GM12865 (cell line): ENCODE measurements at regions not wholly inside any gene's neighbourhood (a gene's known extent, or its start where the extent isn't known, plus 50 kb on each side); places are given as distances from the start of the nearest gene placed in this dataset.

Source experiments
- DNase-seq: peaks from one replicate; pipeline ENCODE4 v3.0.0; 2010; ENCODE audit warnings: low read depth
- H3K4me3 ChIP-seq: 2 replicates; pipeline ENCODE4 v1.5.1; 2011; ENCODE audit warnings: mild to moderate bottlenecking, low read depth, low read length, control low read depth
- TF ChIP-seq, protein P1 (sequence below): IDR thresholded peaks from 2 replicates; pipeline ENCODE4 v1.5.1; 2011; ENCODE audit warnings: low read length, control low read depth, low read depth, inconsistent platforms; ENCODE audit not compliant: insufficient read depth; ENCODE audit errors: missing control alignments

DNA sequence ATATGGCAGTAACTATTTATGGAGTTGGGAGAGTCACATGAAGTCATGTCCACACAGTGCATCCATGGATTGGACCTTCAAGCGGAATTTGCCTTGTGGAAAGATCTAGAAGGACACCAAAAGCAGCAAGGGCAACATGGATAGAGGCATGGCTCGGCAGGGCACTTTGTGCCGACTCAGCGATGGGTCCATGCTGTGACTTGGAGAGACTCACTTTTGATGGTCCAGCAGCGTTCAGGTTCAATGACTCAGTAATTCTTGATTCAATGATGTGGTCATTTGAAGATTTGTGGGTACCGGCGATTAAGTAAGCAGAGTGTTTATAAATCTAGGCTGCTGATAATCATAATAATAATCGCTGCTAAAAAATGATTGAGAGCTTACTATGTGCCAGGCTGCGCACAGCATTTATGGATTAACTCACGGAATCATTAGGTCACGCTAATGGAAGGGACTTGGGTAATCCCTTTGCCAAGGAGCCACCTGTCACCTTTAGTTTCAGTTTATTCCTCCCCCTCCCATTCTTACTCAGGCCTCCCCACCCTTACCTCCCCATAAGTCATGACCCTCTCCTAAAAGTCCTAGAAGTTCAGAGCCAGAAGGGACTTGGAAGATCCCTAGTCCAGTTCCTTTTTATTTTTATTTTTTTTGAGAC lies 127.5 kb upstream of the CRHR1 start:
- TF ChIP-seq, protein P1, sequence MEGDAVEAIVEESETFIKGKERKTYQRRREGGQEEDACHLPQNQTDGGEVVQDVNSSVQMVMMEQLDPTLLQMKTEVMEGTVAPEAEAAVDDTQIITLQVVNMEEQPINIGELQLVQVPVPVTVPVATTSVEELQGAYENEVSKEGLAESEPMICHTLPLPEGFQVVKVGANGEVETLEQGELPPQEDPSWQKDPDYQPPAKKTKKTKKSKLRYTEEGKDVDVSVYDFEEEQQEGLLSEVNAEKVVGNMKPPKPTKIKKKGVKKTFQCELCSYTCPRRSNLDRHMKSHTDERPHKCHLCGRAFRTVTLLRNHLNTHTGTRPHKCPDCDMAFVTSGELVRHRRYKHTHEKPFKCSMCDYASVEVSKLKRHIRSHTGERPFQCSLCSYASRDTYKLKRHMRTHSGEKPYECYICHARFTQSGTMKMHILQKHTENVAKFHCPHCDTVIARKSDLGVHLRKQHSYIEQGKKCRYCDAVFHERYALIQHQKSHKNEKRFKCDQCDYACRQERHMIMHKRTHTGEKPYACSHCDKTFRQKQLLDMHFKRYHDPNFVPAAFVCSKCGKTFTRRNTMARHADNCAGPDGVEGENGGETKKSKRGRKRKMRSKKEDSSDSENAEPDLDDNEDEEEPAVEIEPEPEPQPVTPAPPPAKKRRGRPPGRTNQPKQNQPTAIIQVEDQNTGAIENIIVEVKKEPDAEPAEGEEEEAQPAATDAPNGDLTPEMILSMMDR: no peak
- no peak overlapping the region for H3K4me3 ChIP-seq
- no peak for DNase-seq

DNA sequence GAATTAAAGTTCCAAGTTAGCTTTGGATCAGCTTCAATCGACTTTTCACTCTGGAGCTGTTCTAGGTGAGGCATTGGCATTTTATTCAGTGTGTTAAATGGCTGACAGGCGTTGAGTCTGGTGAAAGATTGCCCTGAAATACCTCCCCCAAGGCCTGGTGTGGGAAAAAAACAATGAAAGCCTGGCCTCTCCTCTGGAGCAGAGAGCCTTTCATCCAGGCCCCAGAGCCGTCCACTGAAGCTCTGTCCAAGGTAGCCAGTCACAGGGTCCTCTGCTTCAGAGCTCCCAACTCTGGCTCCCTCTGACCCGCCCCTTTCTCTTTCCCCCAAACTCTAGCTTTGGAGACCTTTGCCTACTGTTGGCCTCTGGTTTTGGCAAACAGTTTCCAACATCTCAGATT lies 123.6 kb upstream of the CRHR1 start:
- no peak overlapping the region for H3K4me3 ChIP-seq
- DNase-seq: no peak
- TF ChIP-seq, protein P1: no peak

DNA sequence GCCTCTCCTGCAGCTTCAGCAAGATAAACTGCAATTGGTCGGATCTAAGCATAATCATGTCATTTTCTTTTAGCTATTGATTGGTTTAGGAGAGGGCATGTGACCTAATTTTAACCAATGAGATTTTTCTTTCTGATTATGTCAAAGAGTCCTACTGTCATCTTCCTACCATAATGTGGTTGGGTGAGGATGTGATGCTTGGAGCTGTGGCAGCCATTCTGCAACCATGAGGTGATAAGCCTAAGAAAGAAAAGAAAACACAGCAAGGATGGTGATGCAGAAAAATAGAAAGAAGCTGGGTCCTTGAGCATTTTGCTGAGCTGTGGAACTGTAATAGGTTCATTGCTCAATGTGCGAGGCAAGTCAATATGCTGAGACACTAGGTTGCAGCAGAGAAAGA lies 121.7 kb upstream of the CRHR1 start:
- TF ChIP-seq, protein P1: no peak
- no peak overlapping the region for H3K4me3 ChIP-seq
- no peak for DNase-seq

DNA sequence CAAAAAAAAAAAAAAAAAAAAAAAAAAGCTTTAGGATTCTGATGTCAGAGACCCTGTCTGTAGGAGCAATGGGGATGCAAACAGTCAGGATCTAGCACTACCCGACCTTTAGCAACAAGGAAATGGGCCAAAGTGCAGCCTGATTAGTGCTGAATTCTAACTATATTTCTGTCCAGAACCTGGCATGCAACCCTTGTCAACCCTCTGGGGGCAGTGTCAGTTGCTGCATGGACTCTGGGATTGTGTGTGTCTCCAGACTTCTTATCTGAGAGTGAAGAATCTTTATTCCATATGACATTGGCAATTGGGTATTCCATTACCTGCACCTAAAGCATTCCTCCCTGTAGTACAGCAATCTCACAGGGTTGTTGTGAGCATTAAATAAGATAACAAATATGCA lies 120.3 kb upstream of the CRHR1 start:
- no peak for DNase-seq
- no peak overlapping the region for H3K4me3 ChIP-seq
- TF ChIP-seq, protein P1: no peak

DNA sequence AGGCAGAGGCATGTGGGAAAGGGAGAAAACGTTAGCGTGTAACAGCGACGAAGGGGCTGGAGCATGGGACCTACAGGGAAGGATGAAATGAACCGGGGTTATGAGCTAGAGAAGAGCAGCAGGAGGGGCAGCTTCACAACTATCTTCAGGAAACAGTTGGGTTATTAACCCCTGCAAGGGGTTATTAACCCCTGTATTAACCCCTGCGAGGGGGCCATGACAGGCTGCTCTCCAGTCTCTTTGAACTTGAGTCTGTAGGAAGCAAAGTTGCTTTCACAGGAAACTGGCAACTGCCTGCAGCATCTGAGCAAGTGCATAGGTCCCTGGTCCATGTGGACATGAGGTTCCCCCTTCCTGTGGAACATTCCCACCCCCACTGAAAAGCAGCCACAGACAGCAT lies 119.2 kb upstream of the CRHR1 start:
- TF ChIP-seq, protein P1: no peak
- no peak for DNase-seq
- no peak overlapping the region for H3K4me3 ChIP-seq

DNA sequence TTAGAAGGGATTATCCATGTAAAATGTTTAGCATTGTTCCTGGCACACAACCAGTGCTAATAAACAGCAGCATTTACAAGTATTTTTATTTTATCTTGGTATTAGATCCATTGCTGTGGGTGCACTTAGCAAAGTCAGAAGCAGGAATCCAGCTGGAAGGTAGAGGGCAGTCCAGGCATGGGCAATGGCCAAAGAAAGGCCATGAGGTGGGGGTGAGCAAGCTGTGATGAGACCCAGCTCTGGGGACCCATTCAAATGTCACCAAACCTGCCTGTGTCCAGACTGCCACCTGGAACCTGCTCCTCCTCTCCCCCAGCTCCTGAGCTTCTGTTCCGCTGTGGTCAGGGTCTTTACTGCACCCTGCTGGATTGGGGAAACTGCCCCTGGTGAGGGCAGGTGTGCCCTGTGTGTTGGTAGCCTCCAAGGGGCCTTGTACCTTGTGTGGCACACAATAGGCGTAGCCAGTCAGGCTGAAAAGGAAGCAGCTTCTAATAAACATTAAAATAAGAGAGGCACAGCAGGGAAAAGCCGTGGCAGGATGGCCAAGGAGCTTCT lies 118.0 kb upstream of the CRHR1 start:
- no peak overlapping the region for H3K4me3 ChIP-seq
- DNase-seq: no peak
- TF ChIP-seq, protein P1: no peak

DNA sequence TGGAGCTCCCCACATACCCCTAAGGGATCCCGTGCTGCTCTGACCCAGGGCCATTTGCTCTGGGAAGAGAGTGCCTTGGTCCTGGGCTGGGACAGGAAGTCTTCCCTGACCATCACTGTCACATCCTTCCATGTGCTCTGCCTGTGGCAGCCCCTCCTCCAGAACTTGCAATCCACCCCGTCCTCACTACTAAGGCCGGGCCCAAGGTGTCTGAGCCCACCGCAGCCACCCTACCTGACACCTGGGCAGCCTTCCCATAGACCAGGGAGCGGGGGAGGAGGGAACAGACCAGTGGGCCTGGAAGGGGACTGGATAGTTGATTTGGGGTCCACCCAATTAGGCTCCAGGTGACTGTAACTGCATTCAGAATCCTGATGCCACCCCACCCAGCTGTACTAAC lies 117.5 kb upstream of the CRHR1 start:
- TF ChIP-seq, protein P1: no peak
- H3K4me3 ChIP-seq: no peak overlapping the region
- DNase-seq: no peak
